Muscle layer of colon (tissue), 2 donors: ENCODE measurements at regions not wholly inside any gene's neighbourhood (a gene's known extent, or its start where the extent isn't known, plus 50 kb on each side); places are given as distances from the start of the nearest gene placed in this dataset.
A peak's percentile ranks its signal among the peaks of the same experiment; 100 is the strongest.

Source experiments
- H3K27ac ChIP-seq: one replicate; pipeline ENCODE4 v1.7.0; 2013; ENCODE audit warnings: low read depth, mild to moderate bottlenecking, low read length, moderate library complexity
- H3K27me3 ChIP-seq, 2 donors: one replicate each; pipeline ENCODE4 v1.7.0; 2013; ENCODE audit warnings: low read length in 2 of 2, mild to moderate bottlenecking in 2 of 2; ENCODE audit not compliant: insufficient read depth in 2 of 2, control insufficient read depth in 1 of 2
- H3K36me3 ChIP-seq: one replicate; pipeline ENCODE4 v1.7.0; 2013; ENCODE audit warnings: mild to moderate bottlenecking, low read length; ENCODE audit not compliant: insufficient read depth
- H3K4me1 ChIP-seq: one replicate; pipeline ENCODE4 v1.7.0; 2013; ENCODE audit warnings: mild to moderate bottlenecking, low read length; ENCODE audit not compliant: insufficient read depth
- H3K4me3 ChIP-seq, 2 donors: one replicate each; pipeline ENCODE4 v1.7.0; 2013; ENCODE audit warnings: low read length in 2 of 2, low read depth in 1 of 2, mild to moderate bottlenecking in 1 of 2, moderate library complexity in 1 of 2
- H3K9ac ChIP-seq: one replicate; pipeline ENCODE4 v1.7.0; 2013; ENCODE audit warnings: low read length
- H3K9me3 ChIP-seq: one replicate; pipeline ENCODE4 v1.7.0; 2013; ENCODE audit warnings: mild to moderate bottlenecking, low read length
- donor health status: abdominal sarcoma.
- donor health status: Adenocarcinoma of cecum.

DNA sequence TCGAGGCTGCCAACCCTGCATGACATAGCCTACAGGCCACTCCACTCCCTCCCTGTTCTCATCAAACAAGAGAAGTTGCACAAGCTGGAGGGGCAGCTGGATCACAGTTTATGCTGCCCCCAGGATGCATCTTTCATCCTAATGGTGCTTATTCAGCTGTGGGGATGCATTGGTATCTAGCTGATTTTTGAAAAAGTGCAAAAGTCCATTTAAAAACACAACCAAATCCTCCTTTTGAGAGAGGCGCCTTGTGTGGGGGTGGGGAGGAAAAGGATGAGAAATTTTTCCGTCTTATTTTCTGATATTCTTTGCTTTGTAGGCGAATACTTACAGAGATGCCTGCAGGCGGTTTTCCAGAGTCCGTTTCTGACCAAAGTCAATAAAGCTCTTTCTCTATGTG, 276.4 kb upstream of the BOD1L1 start:
- Histone ChIP-seq H3K9me3 (no peaks in the 10 kb centered on the region), H3K9ac (no peak overlapping the region), H3K36me3 (no peaks in the 10 kb centered on the region)

DNA sequence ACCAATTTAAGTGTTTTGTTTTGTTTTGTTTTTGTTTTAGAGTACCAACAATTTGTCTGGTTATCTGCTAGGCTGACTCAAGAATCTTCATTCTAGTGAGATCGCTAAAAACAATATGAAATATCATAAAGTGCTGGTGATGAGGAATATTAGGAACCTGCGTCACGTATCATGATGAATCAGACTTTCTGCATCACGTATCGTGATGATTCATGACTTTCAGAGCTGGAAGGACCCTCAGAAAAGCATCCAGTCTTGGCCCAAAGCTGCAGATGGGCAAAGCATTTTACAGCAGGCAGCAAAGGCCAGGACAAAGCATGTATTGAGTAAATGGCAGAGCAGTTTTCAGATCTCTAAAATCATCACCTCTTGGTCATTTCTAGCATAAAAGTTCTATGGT, 278.0 kb upstream of the BOD1L1 start:
- H3K27me3 ChIP-seq, result no peaks in the 10 kb centered on the region
- H3K4me3 ChIP-seq, result no peak overlapping the region
- H3K9ac ChIP-seq, result no peak overlapping the region
- no peak overlapping the region for H3K27ac ChIP-seq
- H3K36me3 ChIP-seq, result no peaks in the 10 kb centered on the region
- no peaks in the 10 kb centered on the region for H3K4me1 ChIP-seq
- no peaks in the 10 kb centered on the region for H3K9me3 ChIP-seq

More for the DNA sequence above, 276.4 kb upstream of the BOD1L1 start:
- Histone ChIP-seq H3K27me3 (no peaks in the 10 kb centered on the region), H3K4me1 (no peaks in the 10 kb centered on the region), H3K4me3 (no peak overlapping the region), H3K27ac (no peak overlapping the region)

DNA sequence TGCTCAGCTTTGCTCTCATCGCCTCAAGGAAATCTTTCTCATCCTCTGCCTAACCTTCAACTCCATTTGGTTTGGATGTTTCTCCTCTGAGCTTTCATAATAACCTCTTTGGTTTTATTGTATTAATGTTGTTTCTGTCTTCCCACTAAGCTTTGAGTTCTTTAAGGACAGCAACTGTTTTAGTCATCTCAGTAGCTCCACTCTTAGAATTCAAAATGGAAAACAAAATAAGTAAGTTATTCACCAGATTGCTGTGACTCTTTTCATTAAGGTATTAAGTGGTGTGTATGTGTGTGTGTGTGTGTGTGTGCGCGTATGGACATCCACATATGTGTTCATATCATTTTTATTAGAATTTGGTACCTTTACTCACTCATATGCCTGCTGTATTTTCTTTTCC, 279.2 kb upstream of the BOD1L1 start:
- Histone ChIP-seq H3K36me3 (no peaks in the 10 kb centered on the region), H3K27me3 (no peaks in the 10 kb centered on the region), H3K9ac (no peak overlapping the region), H3K27ac (no peak overlapping the region), H3K9me3 (no peaks in the 10 kb centered on the region), H3K4me3 (no peak overlapping the region), H3K4me1 (no peaks in the 10 kb centered on the region)

DNA sequence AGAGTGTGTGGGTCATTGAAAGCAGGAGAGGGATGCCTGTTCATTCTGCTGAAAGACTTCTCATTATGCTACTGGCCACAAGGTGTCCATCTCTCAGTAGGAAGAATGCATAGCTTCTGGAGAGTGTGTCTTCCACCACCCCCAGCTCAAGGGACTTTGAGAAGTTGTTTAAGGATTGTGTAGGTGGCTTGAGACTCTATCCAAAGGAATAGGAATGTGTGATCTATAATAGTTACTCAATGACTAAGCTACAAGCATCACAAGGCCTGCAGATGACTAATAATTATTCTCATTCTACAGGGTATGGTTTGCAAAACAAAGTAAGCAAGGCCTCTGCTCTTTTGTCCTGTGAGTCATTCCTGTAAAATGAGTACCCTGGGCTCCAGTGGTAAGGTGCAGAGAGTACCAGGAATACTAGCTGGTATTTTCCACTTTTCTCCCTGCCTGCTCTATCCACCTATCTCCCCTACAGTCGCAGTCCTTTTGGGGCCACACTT, 279.8 kb upstream of the BOD1L1 start:
- H3K9me3 ChIP-seq, result no peaks in the 10 kb centered on the region
- H3K4me1 ChIP-seq, result no peaks in the 10 kb centered on the region
- H3K9ac ChIP-seq, result no peak overlapping the region
- no peak overlapping the region for H3K4me3 ChIP-seq
- no peaks in the 10 kb centered on the region for H3K27me3 ChIP-seq
- no peaks in the 10 kb centered on the region for H3K36me3 ChIP-seq
- H3K27ac ChIP-seq, result no peak overlapping the region

DNA sequence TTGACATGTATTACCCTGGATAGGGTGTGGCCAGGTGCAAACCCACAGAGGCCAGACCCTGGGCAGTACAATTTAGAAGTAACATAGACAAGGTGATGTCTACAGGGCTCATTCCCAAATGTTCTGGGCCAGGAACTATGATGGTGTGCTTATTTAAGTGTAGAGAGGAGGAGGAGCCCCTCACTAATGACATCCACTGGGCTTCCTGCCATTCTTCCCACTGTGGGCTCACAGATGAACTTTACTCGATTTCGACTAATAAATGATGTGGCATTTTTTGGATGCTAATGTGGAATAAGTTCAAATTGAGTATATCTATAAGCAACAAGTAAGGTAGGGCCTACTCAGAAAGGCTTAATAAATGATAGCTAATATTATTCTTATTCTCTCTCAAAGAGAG, 280.9 kb upstream of the BOD1L1 start:
- H3K4me1 ChIP-seq, result no peaks in the 10 kb centered on the region
- no peak overlapping the region for H3K9ac ChIP-seq
- H3K4me3 ChIP-seq, result no peak overlapping the region
- H3K9me3 ChIP-seq, result no peaks in the 10 kb centered on the region
- no peak overlapping the region for H3K27ac ChIP-seq
- no peaks in the 10 kb centered on the region for H3K36me3 ChIP-seq
- H3K27me3 ChIP-seq, result no peaks in the 10 kb centered on the region

DNA sequence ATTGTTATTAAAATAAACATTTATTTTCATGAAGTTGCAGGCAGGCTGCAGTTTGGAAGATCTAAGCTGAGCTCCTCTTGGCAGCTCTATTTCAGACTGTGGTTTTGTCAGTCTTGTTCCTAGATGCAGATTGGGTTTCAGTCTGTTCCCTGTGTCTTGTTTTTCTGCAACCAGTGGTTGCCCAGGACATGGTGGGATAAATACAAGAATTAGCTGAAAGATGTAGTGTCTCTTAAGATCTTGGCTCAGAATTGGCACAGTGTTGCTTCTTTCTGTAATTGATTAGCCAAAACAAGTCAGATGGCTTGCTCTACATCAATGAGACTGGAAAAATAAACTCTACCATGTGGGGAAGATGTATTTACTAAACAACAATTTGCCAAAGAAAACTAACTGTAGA, 283.0 kb upstream of the BOD1L1 start:
- Histone ChIP-seq H3K27me3 (no peaks in the 10 kb centered on the region), H3K27ac (no peak overlapping the region), H3K36me3 (no peaks in the 10 kb centered on the region), H3K9ac (no peak overlapping the region), H3K4me3 (no peak overlapping the region), H3K4me1 (no peaks in the 10 kb centered on the region), H3K9me3 (no peaks in the 10 kb centered on the region)

DNA sequence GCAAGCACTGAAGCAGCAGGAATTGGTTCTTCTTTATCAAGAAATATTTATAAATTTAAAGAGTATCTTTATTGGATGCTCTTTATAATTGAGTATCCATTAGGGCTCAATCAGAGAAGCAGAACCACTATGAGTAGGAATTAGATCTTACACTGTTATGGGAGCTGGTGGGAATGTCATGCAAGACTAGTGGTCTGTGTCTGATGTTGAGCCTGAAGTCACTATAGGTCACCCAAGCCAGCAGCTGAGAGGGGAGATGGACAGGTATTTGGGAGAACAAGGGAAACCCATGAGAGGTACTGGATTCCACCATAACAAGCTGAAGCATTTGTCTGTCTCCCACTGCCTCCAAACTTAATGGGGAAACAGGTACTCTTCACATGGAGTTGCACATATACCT, 283.7 kb upstream of the BOD1L1 start:
- Histone ChIP-seq H3K9me3 (no peaks in the 10 kb centered on the region), H3K27ac (no peak overlapping the region), H3K9ac (no peak overlapping the region), H3K27me3 (no peaks in the 10 kb centered on the region), H3K36me3 (no peaks in the 10 kb centered on the region), H3K4me1 (no peaks in the 10 kb centered on the region), H3K4me3 (no peak overlapping the region)

DNA sequence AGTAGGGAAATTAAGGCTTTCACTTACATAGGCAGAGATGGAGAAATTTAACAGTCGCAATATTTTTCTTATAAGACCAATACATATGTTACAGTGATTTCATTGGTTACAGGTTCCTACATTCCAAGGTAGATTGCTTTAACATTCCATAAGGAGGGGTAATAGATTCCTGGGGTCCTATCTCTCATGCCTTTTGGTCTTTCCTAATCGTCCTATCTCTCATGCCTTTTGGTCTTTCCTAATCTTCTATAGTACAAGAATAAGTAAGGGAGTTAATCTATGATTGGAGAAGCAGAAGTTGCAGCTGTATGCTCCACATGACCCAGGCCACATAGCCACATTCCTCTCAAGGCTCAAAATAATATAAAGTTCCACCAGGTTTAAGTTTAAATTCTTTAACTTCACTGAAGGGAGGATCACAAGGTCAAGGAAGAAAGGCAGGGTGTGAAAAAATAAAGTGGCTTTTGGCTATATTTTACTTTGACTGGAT, 285.0 kb upstream of the BOD1L1 start:
- Histone ChIP-seq H3K9me3 (no peaks in the 10 kb centered on the region), H3K27ac (no peak overlapping the region), H3K27me3 (no peaks in the 10 kb centered on the region), H3K4me3 (no peak overlapping the region), H3K4me1 (peaks cover under 1% of the 10 kb centered on the region), H3K36me3 (no peaks in the 10 kb centered on the region), H3K9ac (no peak overlapping the region)

DNA sequence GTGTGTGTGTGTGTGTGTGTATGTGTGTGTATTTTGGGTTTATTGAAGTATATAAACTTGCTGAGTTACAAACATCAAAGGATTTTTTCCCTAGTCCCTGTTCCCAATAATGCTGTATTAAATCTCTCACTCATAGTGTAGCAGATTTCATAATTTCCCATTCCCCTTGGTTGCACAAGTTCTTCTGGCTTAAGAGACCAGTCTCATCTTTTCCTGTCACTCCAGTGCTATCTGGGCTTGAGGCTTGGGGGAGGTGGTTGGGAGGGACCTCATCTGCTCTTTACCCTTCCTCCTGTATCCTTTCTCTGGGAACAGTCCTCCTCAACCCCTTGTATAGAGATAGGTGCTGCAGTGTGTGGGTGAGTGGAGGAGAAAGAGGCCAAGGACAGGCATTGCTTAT, 285.4 kb upstream of the BOD1L1 start:
- Histone ChIP-seq H3K4me1 (peaks cover 5% of the 10 kb centered on the region), H3K27ac (no peak overlapping the region), H3K36me3 (no peaks in the 10 kb centered on the region), H3K9me3 (no peaks in the 10 kb centered on the region), H3K9ac (no peak overlapping the region), H3K4me3 (no peak overlapping the region), H3K27me3 (no peaks in the 10 kb centered on the region)

DNA sequence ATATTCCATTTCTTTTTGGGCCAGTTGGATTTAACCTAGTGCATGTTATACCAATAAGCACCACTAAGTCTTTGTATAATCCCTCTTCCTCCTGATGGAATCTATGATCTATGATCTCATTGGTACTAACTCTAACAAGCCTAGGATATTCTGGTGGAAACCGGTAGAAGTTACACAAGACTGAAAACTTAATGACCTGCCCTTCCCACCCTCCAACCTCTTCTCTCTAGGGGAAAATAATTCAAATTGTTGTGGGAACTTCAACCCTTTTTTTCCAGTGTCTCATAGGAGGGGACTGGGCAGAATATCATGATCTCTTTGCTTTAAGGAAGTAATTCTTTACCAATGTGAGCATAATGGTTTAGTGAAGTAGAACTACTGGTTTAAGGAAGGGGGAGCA, 289.5 kb upstream of the BOD1L1 start:
- Histone ChIP-seq H3K27me3 (no peaks in the 10 kb centered on the region), H3K4me1 (peaks cover 43% of the 10 kb centered on the region), H3K9me3 (no peaks in the 10 kb centered on the region), H3K4me3 (no peak overlapping the region), H3K36me3 (no peaks in the 10 kb centered on the region), H3K27ac (no peak overlapping the region), H3K9ac (no peak overlapping the region)

DNA sequence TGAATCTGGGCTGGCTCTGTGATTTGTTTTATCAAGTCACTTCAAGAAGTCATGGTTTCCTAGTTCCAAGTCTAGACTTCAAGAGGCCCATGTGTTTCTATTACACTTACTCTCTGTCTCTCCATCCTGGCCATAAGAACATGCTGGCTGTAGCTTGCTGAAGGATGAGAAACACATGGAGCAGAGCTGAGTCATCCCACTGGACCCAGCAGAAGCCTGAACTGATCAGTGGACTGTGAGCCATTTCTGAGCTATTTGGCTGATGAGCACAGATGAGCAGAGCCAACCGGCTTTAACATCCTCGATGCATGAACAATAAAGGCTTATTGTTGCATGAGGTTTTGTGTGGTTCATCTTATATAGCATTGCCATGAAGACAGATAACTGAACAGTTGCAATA, 290.6 kb upstream of the BOD1L1 start:
- Histone ChIP-seq H3K9me3 (no peaks in the 10 kb centered on the region), H3K27me3 (no peaks in the 10 kb centered on the region), H3K4me3 (no peak overlapping the region), H3K4me1 (peaks cover 44% of the 10 kb centered on the region), H3K36me3 (no peaks in the 10 kb centered on the region), H3K27ac (no peak overlapping the region), H3K9ac (no peak overlapping the region)

DNA sequence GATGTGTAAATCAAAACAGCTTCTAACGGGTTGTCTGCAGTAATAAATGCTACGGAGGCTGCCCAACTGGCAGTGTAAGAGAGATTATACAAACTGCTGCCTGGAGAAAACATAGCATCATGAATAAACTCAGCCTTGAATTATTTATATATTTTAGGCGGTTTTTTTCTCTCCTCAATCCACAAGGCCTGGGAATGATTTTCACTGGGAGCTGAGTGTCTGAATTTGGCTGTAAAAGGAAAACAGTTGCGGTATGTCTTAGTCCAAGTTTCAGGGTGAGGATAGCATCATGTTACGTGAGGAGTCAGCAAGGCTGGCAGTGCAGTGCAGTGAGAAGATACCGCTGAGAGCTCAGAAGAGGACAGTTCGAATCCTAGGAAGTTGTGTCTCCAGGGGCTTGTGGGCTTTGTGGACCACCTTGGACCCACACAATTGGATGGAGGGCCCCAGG, 291.5 kb upstream of the BOD1L1 start:
- peaks cover 44% of the 10 kb centered on the region for H3K4me1 ChIP-seq
- H3K9me3 ChIP-seq, result no peaks in the 10 kb centered on the region
- H3K4me3 ChIP-seq, result no peak overlapping the region
- H3K27me3 ChIP-seq, result no peaks in the 10 kb centered on the region
- H3K9ac ChIP-seq, result no peak overlapping the region
- H3K27ac ChIP-seq, result peak overlapping the region; percentile 76
- H3K36me3 ChIP-seq, result no peaks in the 10 kb centered on the region
